ENCODE measurements at regions not wholly inside any gene's neighbourhood (a gene's known extent, or its start where the extent isn't known, plus 50 kb on each side); places are given as distances from the start of the nearest gene placed in this dataset.

GRCh38 chr2:181307203-181307991 is 149.8 kb upstream of the ITGA4 start:
- peak; percentile 11 for DNase-seq

- no peak for DNase-seq
Observed at GRCh38 chr2:181308766-181309515, 148.2 kb upstream of the ITGA4 start.

- no peak for DNase-seq
Observed at GRCh38 chr2:181309586-181309985, 147.6 kb upstream of the ITGA4 start.

- no peak for DNase-seq
Observed at GRCh38 chr2:181310967-181311366, 146.2 kb upstream of the ITGA4 start.

- DNase-seq: no peak
Observed at GRCh38 chr2:181311837-181312236, 145.3 kb upstream of the ITGA4 start.

GRCh38 chr2:181312515-181312927 is 144.7 kb upstream of the ITGA4 start:
- peak; percentile 23 for DNase-seq

- DNase-seq: no peak
Observed at GRCh38 chr2:181313845-181314244, 143.3 kb upstream of the ITGA4 start.

- no peak for DNase-seq
Observed at GRCh38 chr2:181314551-181314950, 142.6 kb upstream of the ITGA4 start.

- DNase-seq: no peak
Observed at GRCh38 chr2:181317511-181317910, 139.7 kb upstream of the ITGA4 start.

- DNase-seq: no peak
Observed at GRCh38 chr2:181318504-181319280, 138.5 kb upstream of the ITGA4 start.

GRCh38 chr2:181319286-181319685 is 137.9 kb upstream of the ITGA4 start:
- no peak for DNase-seq

- DNase-seq: no peak
Observed at GRCh38 chr2:181320638-181321037, 136.5 kb upstream of the ITGA4 start.

- DNase-seq: no peak
Observed at GRCh38 chr2:181324912-181325311, 132.3 kb upstream of the ITGA4 start.

GRCh38 chr2:181326661-181327060 is 130.5 kb upstream of the ITGA4 start:
- DNase-seq: no peak

- peak; percentile 23 for DNase-seq
Observed at GRCh38 chr2:181330286-181330685, 126.9 kb upstream of the ITGA4 start.

- DNase-seq: no peak
Observed at GRCh38 chr2:181332044-181332605, 125.1 kb upstream of the ITGA4 start.

GRCh38 chr2:181334158-181334826 is 122.9 kb upstream of the ITGA4 start:
- no peak for DNase-seq

GRCh38 chr2:181340891-181341290 is 116.3 kb upstream of the ITGA4 start:
- no peak for DNase-seq

GRCh38 chr2:181341855-181342600 is 115.2 kb upstream of the ITGA4 start:
- no peak for DNase-seq

GRCh38 chr2:181348107-181348837 is 108.9 kb upstream of the ITGA4 start:
- DNase-seq: no peak

GRCh38 chr2:181352158-181352557 is 105.0 kb upstream of the ITGA4 start:
- no peak for DNase-seq
